ENCODE measurements at regions not wholly inside any gene's neighbourhood (a gene's known extent, or its start where the extent isn't known, plus 50 kb on each side); places are given as distances from the start of the nearest gene placed in this dataset.

DNA sequence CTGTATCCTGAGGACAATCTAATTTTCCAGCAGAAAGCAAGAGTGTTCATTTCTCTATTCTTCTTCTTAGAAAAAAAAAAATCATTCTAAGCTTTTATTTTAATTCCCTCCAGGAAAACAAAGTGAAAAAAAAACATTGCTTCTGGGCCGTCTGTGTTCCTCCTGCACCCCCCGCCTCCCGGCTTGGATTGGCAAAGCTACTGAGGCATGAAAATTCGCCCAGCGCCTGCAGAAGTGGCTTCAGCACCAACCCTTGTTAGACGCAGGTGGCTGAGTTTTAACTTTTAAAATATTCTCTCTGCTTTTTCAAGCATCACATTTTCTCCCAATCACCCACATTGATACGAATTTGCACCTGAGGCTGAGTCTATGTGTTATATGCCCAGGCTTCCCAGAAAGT, 401.6 kb downstream of the BRD1 start:
- DNase-seq: no peak

- no peak for DNase-seq
These were observed 402.3 kb downstream of the BRD1 start for GRCh38 chr22:49425356-49425755.

- DNase-seq: no peak
These were observed 402.8 kb downstream of the BRD1 start for GRCh38 chr22:49424893-49425270.

GRCh38 chr22:49423125-49423650, 404.5 kb downstream of the BRD1 start:
- DNase-seq: no peak

DNA sequence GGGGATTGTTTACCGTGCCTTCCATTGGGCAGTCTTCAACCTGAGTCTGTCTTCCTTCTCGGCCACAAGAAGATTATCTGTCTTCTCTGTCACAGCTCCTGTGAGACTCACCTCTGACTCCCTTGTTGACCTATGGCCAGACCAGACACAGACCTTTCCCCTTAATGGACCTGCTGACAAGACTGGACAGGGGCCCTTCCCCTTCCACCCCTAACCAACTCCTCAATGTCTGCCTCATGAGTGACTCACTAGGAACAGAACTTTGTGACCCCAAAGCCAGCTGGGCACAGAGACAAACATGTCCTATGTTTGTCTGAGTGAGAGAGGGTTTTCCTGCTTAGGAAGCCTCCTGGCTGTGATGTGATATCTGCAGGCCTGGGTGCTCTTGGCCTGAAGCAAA, 405.0 kb downstream of the BRD1 start:
- DNase-seq: no peak

DNA sequence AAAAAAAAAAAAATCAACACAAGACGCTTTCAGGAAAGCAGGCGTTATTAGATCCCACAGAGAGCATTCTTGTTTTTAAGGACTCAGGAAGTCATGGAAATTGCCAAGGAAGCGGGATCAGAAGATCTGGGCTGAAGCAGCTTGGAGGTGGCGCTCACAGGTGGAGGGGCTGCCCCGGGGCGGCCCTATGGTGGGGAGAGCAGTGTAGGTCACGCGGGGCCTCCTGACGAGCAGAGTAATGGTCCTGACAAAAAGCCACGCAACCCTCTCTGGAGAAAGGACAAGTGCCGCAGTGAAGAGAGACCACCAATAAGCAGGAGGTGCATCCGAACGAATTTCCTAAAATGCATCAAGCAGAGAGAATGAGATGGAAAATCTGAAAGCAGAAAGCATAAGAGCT, 407.0 kb downstream of the BRD1 start:
- DNase-seq: no peak

GRCh38 chr22:49419661-49420060, 408.0 kb downstream of the BRD1 start:
- no peak for DNase-seq

DNA sequence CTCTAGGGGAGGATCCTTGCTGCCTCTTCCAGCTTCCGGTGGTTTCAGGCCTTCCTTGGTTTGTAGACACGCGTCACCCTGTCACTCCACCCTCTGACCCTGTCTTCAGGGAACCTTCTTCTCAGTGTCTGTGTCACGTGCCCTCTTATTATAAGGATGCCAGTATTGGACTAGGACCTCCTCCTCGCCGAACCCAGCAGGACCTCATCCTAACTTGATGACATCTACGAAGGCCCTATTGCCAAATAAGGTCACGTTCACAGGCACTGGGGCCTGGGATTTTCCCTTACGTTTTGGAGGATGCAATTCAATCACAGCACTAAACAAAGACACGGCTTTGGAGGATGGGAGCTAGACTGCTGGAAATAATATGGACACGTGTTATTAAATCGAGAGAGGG, 408.7 kb downstream of the BRD1 start:
- no peak for DNase-seq

- DNase-seq: no peak
These were observed 409.3 kb downstream of the BRD1 start for GRCh38 chr22:49418341-49418894.

DNA sequence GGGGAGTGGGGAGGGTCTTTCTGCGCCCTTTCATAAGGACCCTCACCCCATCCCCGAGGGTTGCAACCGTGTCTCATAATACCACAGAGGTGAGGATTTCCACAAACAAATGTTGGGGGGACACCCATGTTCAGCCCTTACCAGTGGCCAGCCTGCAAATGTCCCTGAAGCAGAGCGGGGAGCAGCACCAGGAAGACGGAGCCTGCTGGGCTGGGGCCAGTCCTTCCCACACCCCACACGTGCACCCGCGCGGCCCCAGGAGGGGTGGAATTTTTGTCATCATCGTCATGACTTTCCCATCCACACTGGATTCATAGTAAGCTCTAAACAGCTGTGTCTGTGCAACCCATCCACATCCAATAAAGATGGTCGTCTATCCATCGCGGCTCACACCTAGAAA, 409.8 kb downstream of the BRD1 start:
- DNase-seq: no peak

- no peak for DNase-seq
These were observed 410.3 kb downstream of the BRD1 start for GRCh38 chr22:49417326-49417725.

GRCh38 chr22:49415151-49415951, 412.3 kb downstream of the BRD1 start:
- no peak for DNase-seq

DNA sequence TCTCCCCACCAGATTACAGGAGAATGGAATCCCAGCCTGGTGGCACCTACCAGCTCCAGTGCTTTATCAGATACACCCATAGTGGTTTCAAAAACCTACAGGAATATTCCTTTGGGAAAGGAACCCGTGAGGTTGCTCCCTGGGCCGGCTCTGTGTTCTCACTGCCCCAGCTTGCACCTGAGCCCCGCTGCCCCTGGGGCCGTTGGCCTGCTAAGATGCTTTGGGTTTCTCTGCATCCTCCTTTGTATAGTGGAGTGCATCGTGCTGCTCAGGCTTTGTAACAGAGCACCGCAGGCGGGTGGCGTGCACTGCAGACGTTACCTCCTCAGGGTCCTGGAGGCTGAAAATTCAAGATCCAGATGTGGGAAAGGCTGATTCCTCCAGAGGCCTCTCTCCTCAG, 414.1 kb downstream of the BRD1 start:
- no peak for DNase-seq

GRCh38 chr22:49413146-49413545, 414.5 kb downstream of the BRD1 start:
- DNase-seq: no peak

GRCh38 chr22:49412236-49412635, 415.4 kb downstream of the BRD1 start:
- no peak for DNase-seq

DNA sequence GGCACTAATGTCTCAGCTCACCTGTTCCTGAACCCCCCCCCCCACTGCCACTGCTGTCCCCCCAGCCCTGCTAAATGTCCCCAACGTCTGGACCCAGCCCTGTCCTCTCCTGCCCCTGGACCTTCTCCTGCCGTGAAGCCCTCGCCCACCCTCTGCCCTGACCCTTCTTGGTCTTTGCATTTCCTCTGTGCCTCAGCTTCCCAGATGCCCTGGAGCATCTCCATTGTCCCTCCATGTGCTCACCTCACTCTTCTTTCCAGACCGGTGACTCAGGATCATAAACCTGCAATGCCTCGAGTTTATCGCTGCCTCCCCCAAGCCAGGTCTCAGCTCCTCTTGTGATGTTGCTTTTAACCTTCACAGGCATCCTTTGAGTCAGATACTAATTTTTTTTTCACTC, 416.4 kb downstream of the BRD1 start:
- no peak for DNase-seq

- DNase-seq: no peak
These were observed 419.4 kb downstream of the BRD1 start for GRCh38 chr22:49408102-49408836.

- DNase-seq: no peak
These were observed 420.6 kb downstream of the BRD1 start for GRCh38 chr22:49406879-49407587.

GRCh38 chr22:49406047-49406650, 421.5 kb downstream of the BRD1 start:
- DNase-seq: no peak

DNA sequence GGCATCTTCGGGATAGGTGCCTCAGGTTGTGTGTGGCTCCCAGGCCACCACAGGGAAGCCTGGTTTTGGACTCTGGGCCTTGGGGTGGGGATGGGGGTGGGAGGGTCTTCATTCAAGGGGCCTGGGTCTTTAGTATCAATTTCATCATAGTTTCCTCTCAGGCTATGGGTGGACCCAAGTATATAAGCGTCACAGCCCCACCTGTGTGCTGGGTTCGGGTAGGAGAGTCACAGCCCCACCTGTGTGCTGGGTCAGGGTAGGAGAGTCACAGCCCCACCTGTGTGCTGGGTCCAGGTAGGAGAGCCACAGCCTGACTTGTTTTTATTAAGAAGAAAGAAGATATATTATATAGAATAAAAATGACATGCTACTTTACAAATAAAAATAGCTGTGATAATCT, 422.1 kb downstream of the BRD1 start:
- no peak for DNase-seq

- DNase-seq: no peak
These were observed 423.0 kb downstream of the BRD1 start for GRCh38 chr22:49404576-49405241.

GRCh38 chr22:49404020-49404419, 423.7 kb downstream of the BRD1 start:
- no peak for DNase-seq

Data from amniotic stem cell (primary cell).